CD4-positive, alpha-beta T cell (primary cell): ENCODE measurements at regions not wholly inside any gene's neighbourhood (a gene's known extent, or its start where the extent isn't known, plus 50 kb on each side); places are given as distances from the start of the nearest gene placed in this dataset.
"Not testable (repeated sequence)": the region's sequence is repeated elsewhere in the genome, so short reads cannot be mapped to it uniquely, and the experiment has no call there.

Experiments used
- ATAC-seq: fragments of 200-7000 bp; cut with Tn5 transposase; one replicate; pipeline ENCODE4 v1.10.0; 2022; ENCODE audit warnings: mild to moderate bottlenecking; ENCODE audit not compliant: poor library complexity
- CTCF ChIA-PET: fragments of 350-600 bp; sonication (Branson Sonifier 250); formaldehyde crosslinking; loops from one replicate; lab custom pipeline; 2021; ENCODE audit warnings: antibody characterized with exemption, inconsistent platforms; lab: Charles Lee
- POLR2A ChIA-PET: fragments of 350-600 bp; sonication (Branson Sonifier 250); formaldehyde crosslinking; loops from one replicate; lab custom pipeline; 2021; ENCODE audit warnings: antibody characterized with exemption, inconsistent platforms; lab: Charles Lee
- DNase-seq, 14 experiments: peaks; one replicate each; pipeline ENCODE4 v3.0.0-alpha.2; 2013 to 2020; ENCODE audit warnings: mixed read lengths in 2 of 14
- H3K27ac ChIP-seq, 2 donors: one replicate each; pipeline versions ENCODE4 v1.5.1 to v1.7.0; 2013; ENCODE audit warnings: low read length in 2 of 2, low read depth in 1 of 2, mild to moderate bottlenecking in 1 of 2
- H3K27me3 ChIP-seq, 2 experiments: 1 replicate in 1 of 2; 2 replicates in 1 of 2; pipeline versions ENCODE4 v1.6.1 to v1.7.0; 2013; ENCODE audit warnings: low read length in 2 of 2, control low read depth in 1 of 2, mild to moderate bottlenecking in 1 of 2, moderate library complexity in 1 of 2; ENCODE audit not compliant: insufficient read depth in 2 of 2, control insufficient read depth in 1 of 2
- H3K36me3 ChIP-seq: one replicate; pipeline ENCODE4 v1.6.1; 2013; ENCODE audit warnings: low read length, control low read depth; ENCODE audit not compliant: insufficient read depth
- H3K4me1 ChIP-seq: one replicate; pipeline ENCODE4 v1.6.1; 2013; ENCODE audit warnings: low read length, control low read depth; ENCODE audit not compliant: insufficient read depth
- H3K4me3 ChIP-seq: one replicate; pipeline ENCODE4 v1.5.1; 2013; ENCODE audit warnings: mild to moderate bottlenecking, low read length, moderate library complexity
- H3K9me3 ChIP-seq, 2 experiments: 1 replicate in 1 of 2; 2 replicates in 1 of 2; pipeline versions ENCODE4 v1.6.1 to v1.7.0; 2013; ENCODE audit warnings: low read length in 2 of 2, mild to moderate bottlenecking in 2 of 2, control low read depth in 1 of 2, moderate library complexity in 1 of 2; ENCODE audit not compliant: control insufficient read depth in 1 of 2, insufficient read depth in 1 of 2
- H3K27ac Mint-ChIP-seq: one replicate; pipeline ENCODE4 v1.8.0; 2020; ENCODE audit warnings: mixed read lengths
- H3K27me3 Mint-ChIP-seq: one replicate; pipeline ENCODE4 v1.8.0; 2021; ENCODE audit warnings: mixed read lengths
- H3K36me3 Mint-ChIP-seq: one replicate; pipeline ENCODE4 v1.8.0; 2021; ENCODE audit warnings: low read depth, mixed read lengths
- H3K4me1 Mint-ChIP-seq: one replicate; pipeline ENCODE4 v1.8.0; 2021; ENCODE audit warnings: low read depth, mixed read lengths
- H3K4me3 Mint-ChIP-seq: one replicate; pipeline ENCODE4 v1.8.0; 2020; ENCODE audit warnings: mild to moderate bottlenecking, mixed read lengths
- H3K9me3 Mint-ChIP-seq: one replicate; pipeline ENCODE4 v1.8.0; 2020; ENCODE audit warnings: mixed read lengths
- CTCF ChIP-seq: fragments of 200-600 bp; IDR thresholded peaks from one replicate; pipeline ENCODE4 v1.8.0; 2022; ENCODE audit warnings: antibody characterized with exemption, mild to moderate bottlenecking
- intact Hi-C, 2 experiments: fragments of 100-400 bp; cut with DNase I in 1 of 2; cut with micrococcal nuclease in 1 of 2; formaldehyde crosslinking; loops; one replicate each; pipeline versions ENCODE4 v1.15.1 to v1.9.0; 2023 to 2025; cut with DNase I, micrococcal nuclease

GRCh38 chr5:1647580-1647979 is 123.8 kb upstream of the LPCAT1 start:
- H3K4me3 ChIP-seq: no peak overlapping the region
- intact Hi-C loops: loop anchor here in 1 of 2 experiments (10.0 kb wide), 1 partner anchor 723 kb away; no protein-coding TSS in a partner anchor
- no peak for ATAC-seq
- no peak for TF ChIP-seq CTCF
- ChIA-PET POLR2A (no interaction called here), CTCF (no interaction called here)
- peaks cover 0 to 9% of the 10 kb centered on the region in 2 experiments for H3K9me3 ChIP-seq
- Mint-ChIP-seq H3K4me3 (no peak overlapping the region), H3K27ac (no peak overlapping the region), H3K9me3 (no peaks in the 10 kb centered on the region), H3K4me1 (peaks cover 5% of the 10 kb centered on the region), H3K27me3 (peaks cover 58% of the 10 kb centered on the region), H3K36me3 (no peaks in the 10 kb centered on the region)
- peaks cover 12% of the 10 kb centered on the region for H3K4me1 ChIP-seq
- DNase-seq: no peak
- H3K27ac ChIP-seq: no peak overlapping the region
- H3K27me3 ChIP-seq: peaks cover 27 to 37% of the 10 kb centered on the region in 2 experiments
- H3K36me3 ChIP-seq: no peaks in the 10 kb centered on the region

- DNase-seq: peak; percentile 65 to 92 (median 75)
- Mint-ChIP-seq H3K27ac (no peak overlapping the region), H3K4me1 (peaks cover 16% of the 10 kb centered on the region), H3K9me3 (no peaks in the 10 kb centered on the region), H3K27me3 (peaks cover 51% of the 10 kb centered on the region), H3K4me3 (peak overlapping the region; percentile 15), H3K36me3 (no peaks in the 10 kb centered on the region)
- Histone ChIP-seq H3K4me1 (peaks cover 17% of the 10 kb centered on the region), H3K27me3 (peaks cover 27 to 32% of the 10 kb centered on the region in 2 experiments), H3K4me3 (no peak overlapping the region), H3K36me3 (no peaks in the 10 kb centered on the region), H3K9me3 (peaks cover 0 to 9% of the 10 kb centered on the region in 2 experiments), H3K27ac (no peak overlapping the region)
- peak; percentile 85 for ATAC-seq
- intact Hi-C loops: loop anchor here (1.0 to 10.0 kb wide), 3 partner anchors 166 to 720 kb away; no protein-coding TSS in a partner anchor
- ChIA-PET POLR2A (interaction anchor here (0.8 to 1.9 kb wide), 5 partner anchors 11 to 390 kb away, joined by 3 to 8 read pairs (median 5); no protein-coding TSS in a partner anchor), CTCF (interaction anchor here (0.5 to 1.8 kb wide), 19 partner anchors 9 to 477 kb away, joined by 3 to 13 read pairs (median 3); no protein-coding TSS in a partner anchor)
- TF ChIP-seq CTCF: peak; percentile 72
Observed at GRCh38 chr5:1644810-1645571, 121.2 kb upstream of the LPCAT1 start.

- not testable (repeated sequence) for ATAC-seq, H3K4me3 Mint-ChIP-seq, H3K36me3 Mint-ChIP-seq, H3K27ac Mint-ChIP-seq, H3K9me3 Mint-ChIP-seq, H3K9me3 ChIP-seq, H3K36me3 ChIP-seq, H3K27ac ChIP-seq
- Histone ChIP-seq H3K27me3 (peaks cover 27 to 32% of the 10 kb centered on the region in 2 experiments), H3K4me1 (peaks cover 17% of the 10 kb centered on the region), H3K4me3 (peak overlapping the region; percentile 14)
- ChIA-PET POLR2A (interaction anchor here (0.8 to 1.9 kb wide), 5 partner anchors 10 to 389 kb away, joined by 3 to 8 read pairs (median 5); no protein-coding TSS in a partner anchor), CTCF (interaction anchor here (0.7 to 1.8 kb wide), 9 partner anchors 10 to 476 kb away, joined by 3 to 13 read pairs (median 4); no protein-coding TSS in a partner anchor)
- TF ChIP-seq CTCF: peak; percentile 32
- intact Hi-C loops: loop anchor here in 1 of 2 experiments (10.0 kb wide), 1 partner anchor 720 kb away; no protein-coding TSS in a partner anchor
- peaks cover 16% of the 10 kb centered on the region for H3K4me1 Mint-ChIP-seq
- DNase-seq: peak in 3 of 14 experiments; percentile 23 to 29 (median 24)
- H3K27me3 Mint-ChIP-seq: peaks cover 47% of the 10 kb centered on the region
Observed at GRCh38 chr5:1644393-1644809, 120.6 kb upstream of the LPCAT1 start.
